ENCODE measurements at regions not wholly inside any gene's neighbourhood (a gene's known extent, or its start where the extent isn't known, plus 50 kb on each side); places are given as distances from the start of the nearest gene placed in this dataset.

GRCh38 chr3:186461141-186461540 is 83.0 kb downstream of the CRYGS start:
- Histone ChIP-seq H3K27ac (ENCODE audit: low read length) (no peak overlapping the region), H3K36me3 (ENCODE audit: insufficient read depth, low read length) (no peaks in the 10 kb centered on the region), H3K27me3 (ENCODE audit: low read length) (no peaks in the 10 kb centered on the region), H3K79me2 (ENCODE audit: low read length) (no peaks in the 10 kb centered on the region), H3K9me3 (ENCODE audit: low read length) (no peaks in the 10 kb centered on the region), H3K4me2 (ENCODE audit: low read depth, low read length, poor library complexity, severe bottlenecking) (no peak overlapping the region), H4K20me1 (ENCODE audit: insufficient read depth, low read depth, low read length) (no peaks in the 10 kb centered on the region), H3K9ac (ENCODE audit: low read length) (no peak overlapping the region), H3K4me3 (ENCODE audit: low read length) (no peak overlapping the region), H3K4me1 (ENCODE audit: low read length) (no peaks in the 10 kb centered on the region), H2AFZ (ENCODE audit: low read length) (no peak overlapping the region), H3K9me2 (replicated peaks; ENCODE audit: insufficient read depth, low read length) (no peaks in the 10 kb centered on the region)
- no peak for DNase-seq

GRCh38 chr3:186459108-186459467 is 85.1 kb downstream of the CRYGS start:
- no peak overlapping the region for H2AFZ ChIP-seq (ENCODE audit: low read length)
- no peaks in the 10 kb centered on the region for H3K9me3 ChIP-seq (ENCODE audit: low read length)
- no peaks in the 10 kb centered on the region for H3K36me3 ChIP-seq (ENCODE audit: insufficient read depth, low read length)
- H3K4me2 ChIP-seq (ENCODE audit: low read depth, low read length, poor library complexity, severe bottlenecking) = no peak overlapping the region
- H3K9me2 ChIP-seq (replicated peaks; ENCODE audit: insufficient read depth, low read length) = no peaks in the 10 kb centered on the region
- no peak overlapping the region for H3K27ac ChIP-seq (ENCODE audit: low read length)
- no peaks in the 10 kb centered on the region for H3K4me1 ChIP-seq (ENCODE audit: low read length)
- H3K27me3 ChIP-seq (ENCODE audit: low read length) = no peaks in the 10 kb centered on the region
- H3K9ac ChIP-seq (ENCODE audit: low read length) = no peak overlapping the region
- H3K4me3 ChIP-seq (ENCODE audit: low read length) = no peak overlapping the region
- no peak for DNase-seq
- H3K79me2 ChIP-seq (ENCODE audit: low read length) = no peaks in the 10 kb centered on the region
- no peaks in the 10 kb centered on the region for H4K20me1 ChIP-seq (ENCODE audit: insufficient read depth, low read depth, low read length)

- Histone ChIP-seq H4K20me1 (ENCODE audit: insufficient read depth, low read depth, low read length) (no peaks in the 10 kb centered on the region), H3K36me3 (ENCODE audit: insufficient read depth, low read length) (no peaks in the 10 kb centered on the region), H3K79me2 (ENCODE audit: low read length) (no peaks in the 10 kb centered on the region), H3K4me1 (ENCODE audit: low read length) (no peaks in the 10 kb centered on the region), H2AFZ (ENCODE audit: low read length) (no peak overlapping the region), H3K9me2 (replicated peaks; ENCODE audit: insufficient read depth, low read length) (no peaks in the 10 kb centered on the region), H3K4me2 (ENCODE audit: low read depth, low read length, poor library complexity, severe bottlenecking) (no peak overlapping the region), H3K4me3 (ENCODE audit: low read length) (no peak overlapping the region), H3K9ac (ENCODE audit: low read length) (no peak overlapping the region), H3K27ac (ENCODE audit: low read length) (no peak overlapping the region), H3K27me3 (ENCODE audit: low read length) (no peaks in the 10 kb centered on the region), H3K9me3 (ENCODE audit: low read length) (no peaks in the 10 kb centered on the region)
- DNase-seq = no peak
Observed at GRCh38 chr3:186458306-186459107, 85.7 kb downstream of the CRYGS start.

GRCh38 chr3:186457236-186457635 is 86.9 kb downstream of the CRYGS start:
- no peak for DNase-seq
- Histone ChIP-seq H3K9ac (ENCODE audit: low read length) (no peak overlapping the region), H3K27ac (ENCODE audit: low read length) (no peak overlapping the region), H4K20me1 (ENCODE audit: insufficient read depth, low read depth, low read length) (no peaks in the 10 kb centered on the region), H3K9me3 (ENCODE audit: low read length) (no peaks in the 10 kb centered on the region), H3K9me2 (replicated peaks; ENCODE audit: insufficient read depth, low read length) (no peaks in the 10 kb centered on the region), H3K36me3 (ENCODE audit: insufficient read depth, low read length) (no peaks in the 10 kb centered on the region), H3K4me3 (ENCODE audit: low read length) (no peak overlapping the region), H3K79me2 (ENCODE audit: low read length) (no peaks in the 10 kb centered on the region), H3K27me3 (ENCODE audit: low read length) (no peaks in the 10 kb centered on the region), H3K4me1 (ENCODE audit: low read length) (no peaks in the 10 kb centered on the region), H3K4me2 (ENCODE audit: low read depth, low read length, poor library complexity, severe bottlenecking) (no peak overlapping the region), H2AFZ (ENCODE audit: low read length) (no peak overlapping the region)

- Histone ChIP-seq H3K36me3 (ENCODE audit: insufficient read depth, low read length) (no peaks in the 10 kb centered on the region), H4K20me1 (ENCODE audit: insufficient read depth, low read depth, low read length) (no peaks in the 10 kb centered on the region), H3K79me2 (ENCODE audit: low read length) (no peaks in the 10 kb centered on the region), H3K9me3 (ENCODE audit: low read length) (no peaks in the 10 kb centered on the region), H3K4me1 (ENCODE audit: low read length) (no peaks in the 10 kb centered on the region), H3K27me3 (ENCODE audit: low read length) (no peaks in the 10 kb centered on the region), H3K4me3 (ENCODE audit: low read length) (no peak overlapping the region), H3K4me2 (ENCODE audit: low read depth, low read length, poor library complexity, severe bottlenecking) (no peak overlapping the region), H2AFZ (ENCODE audit: low read length) (no peak overlapping the region), H3K9ac (ENCODE audit: low read length) (no peak overlapping the region), H3K27ac (ENCODE audit: low read length) (no peak overlapping the region), H3K9me2 (replicated peaks; ENCODE audit: insufficient read depth, low read length) (no peaks in the 10 kb centered on the region)
- DNase-seq = no peak
Observed at GRCh38 chr3:186456731-186457191, 87.4 kb downstream of the CRYGS start.

GRCh38 chr3:186454881-186455703 is 89.1 kb downstream of the CRYGS start:
- Histone ChIP-seq H3K36me3 (ENCODE audit: insufficient read depth, low read length) (no peaks in the 10 kb centered on the region), H3K9ac (ENCODE audit: low read length) (no peak overlapping the region), H3K27me3 (ENCODE audit: low read length) (no peaks in the 10 kb centered on the region), H4K20me1 (ENCODE audit: insufficient read depth, low read depth, low read length) (no peaks in the 10 kb centered on the region), H2AFZ (ENCODE audit: low read length) (no peak overlapping the region), H3K79me2 (ENCODE audit: low read length) (no peaks in the 10 kb centered on the region), H3K4me2 (ENCODE audit: low read depth, low read length, poor library complexity, severe bottlenecking) (no peak overlapping the region), H3K4me3 (ENCODE audit: low read length) (no peak overlapping the region), H3K9me2 (replicated peaks; ENCODE audit: insufficient read depth, low read length) (no peaks in the 10 kb centered on the region), H3K9me3 (ENCODE audit: low read length) (no peaks in the 10 kb centered on the region), H3K27ac (ENCODE audit: low read length) (no peak overlapping the region), H3K4me1 (ENCODE audit: low read length) (no peaks in the 10 kb centered on the region)
- DNase-seq = no peak

GRCh38 chr3:186453531-186453930 is 90.6 kb downstream of the CRYGS start:
- no peak for DNase-seq
- H3K36me3 ChIP-seq (ENCODE audit: insufficient read depth, low read length) = no peaks in the 10 kb centered on the region
- no peak overlapping the region for H2AFZ ChIP-seq (ENCODE audit: low read length)
- H3K4me2 ChIP-seq (ENCODE audit: low read depth, low read length, poor library complexity, severe bottlenecking) = no peak overlapping the region
- no peaks in the 10 kb centered on the region for H4K20me1 ChIP-seq (ENCODE audit: insufficient read depth, low read depth, low read length)
- no peaks in the 10 kb centered on the region for H3K4me1 ChIP-seq (ENCODE audit: low read length)
- no peak overlapping the region for H3K4me3 ChIP-seq (ENCODE audit: low read length)
- H3K27ac ChIP-seq (ENCODE audit: low read length) = no peak overlapping the region
- no peaks in the 10 kb centered on the region for H3K79me2 ChIP-seq (ENCODE audit: low read length)
- no peak overlapping the region for H3K9ac ChIP-seq (ENCODE audit: low read length)
- no peaks in the 10 kb centered on the region for H3K9me2 ChIP-seq (replicated peaks; ENCODE audit: insufficient read depth, low read length)
- H3K9me3 ChIP-seq (ENCODE audit: low read length) = no peaks in the 10 kb centered on the region
- H3K27me3 ChIP-seq (ENCODE audit: low read length) = no peaks in the 10 kb centered on the region

- H3K27ac ChIP-seq (ENCODE audit: low read length) = no peak overlapping the region
Observed at GRCh38 chr3:186452517-186452916, 90.5 kb upstream of the DGKG start.

More at GRCh38 chr3:186452517-186452916, 90.5 kb upstream of the DGKG start:
- H3K79me2 ChIP-seq (ENCODE audit: low read length) = no peaks in the 10 kb centered on the region
- H4K20me1 ChIP-seq (ENCODE audit: insufficient read depth, low read depth, low read length) = no peaks in the 10 kb centered on the region
- no peak for DNase-seq
- H3K4me2 ChIP-seq (ENCODE audit: low read depth, low read length, poor library complexity, severe bottlenecking) = no peak overlapping the region
- no peaks in the 10 kb centered on the region for H3K36me3 ChIP-seq (ENCODE audit: insufficient read depth, low read length)
- H3K4me1 ChIP-seq (ENCODE audit: low read length) = no peaks in the 10 kb centered on the region
- H3K4me3 ChIP-seq (ENCODE audit: low read length) = no peak overlapping the region
- H2AFZ ChIP-seq (ENCODE audit: low read length) = no peak overlapping the region
- no peaks in the 10 kb centered on the region for H3K9me3 ChIP-seq (ENCODE audit: low read length)
- no peak overlapping the region for H3K9ac ChIP-seq (ENCODE audit: low read length)
- H3K27me3 ChIP-seq (ENCODE audit: low read length) = no peaks in the 10 kb centered on the region
- no peaks in the 10 kb centered on the region for H3K9me2 ChIP-seq (replicated peaks; ENCODE audit: insufficient read depth, low read length)

Data from Karpas-422 (cell line).